ENCODE measurements at regions not wholly inside any gene's neighbourhood (a gene's known extent, or its start where the extent isn't known, plus 50 kb on each side); places are given as distances from the start of the nearest gene placed in this dataset.

GRCh38 chr6:141105481-141105880 lies 1027.2 kb upstream of the GJE1 start:
- H3K4me3 ChIP-seq (ENCODE audit: low read depth, low read length), result no peak overlapping the region
- no peak for DNase-seq (ENCODE audit: low read depth)
- TF ChIP-seq CTCF (IDR thresholded peaks at IDR 0.05; ENCODE audit: low read depth, low read length) (no peak), POLR2A (IDR thresholded peaks at IDR 0.05; ENCODE audit: extremely low read depth, insufficient read length) (no peak), MYC (IDR thresholded peaks at IDR 0.05; ENCODE audit: low read depth, low read length) (no peak)
- TF ChIP-seq, protein P1, sequence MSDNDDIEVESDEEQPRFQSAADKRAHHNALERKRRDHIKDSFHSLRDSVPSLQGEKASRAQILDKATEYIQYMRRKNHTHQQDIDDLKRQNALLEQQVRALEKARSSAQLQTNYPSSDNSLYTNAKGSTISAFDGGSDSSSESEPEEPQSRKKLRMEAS (IDR thresholded peaks at IDR 0.05; ENCODE audit: low read depth, low read length), result no peak

- no peak for DNase-seq (ENCODE audit: low read depth)
- TF ChIP-seq CTCF (IDR thresholded peaks at IDR 0.05; ENCODE audit: low read depth, low read length) (no peak), POLR2A (IDR thresholded peaks at IDR 0.05; ENCODE audit: extremely low read depth, insufficient read length) (no peak), MYC (IDR thresholded peaks at IDR 0.05; ENCODE audit: low read depth, low read length) (no peak)
- TF ChIP-seq, protein P1 (IDR thresholded peaks at IDR 0.05; ENCODE audit: low read depth, low read length), result no peak
- no peak overlapping the region for H3K4me3 ChIP-seq (ENCODE audit: low read depth, low read length)
Observed at GRCh38 chr6:141103246-141103645, 1029.5 kb upstream of the GJE1 start.

- DNase-seq (ENCODE audit: low read depth), result no peak
- TF ChIP-seq POLR2A (IDR thresholded peaks at IDR 0.05; ENCODE audit: extremely low read depth, insufficient read length) (no peak), MYC (IDR thresholded peaks at IDR 0.05; ENCODE audit: low read depth, low read length) (no peak), CTCF (IDR thresholded peaks at IDR 0.05; ENCODE audit: low read depth, low read length) (no peak)
- TF ChIP-seq, protein P1 (IDR thresholded peaks at IDR 0.05; ENCODE audit: low read depth, low read length), result no peak
Observed at GRCh38 chr6:141097471-141097870, 1035.3 kb upstream of the GJE1 start.

GRCh38 chr6:141095308-141095707 lies 1037.4 kb upstream of the GJE1 start:
- DNase-seq (ENCODE audit: low read depth), result no peak
- no peak for TF ChIP-seq POLR2A (IDR thresholded peaks at IDR 0.05; ENCODE audit: extremely low read depth, insufficient read length)
- TF ChIP-seq, protein P1 (IDR thresholded peaks at IDR 0.05; ENCODE audit: low read depth, low read length), result no peak
- TF ChIP-seq CTCF (IDR thresholded peaks at IDR 0.05; ENCODE audit: low read depth, low read length), result no peak
- no peak for TF ChIP-seq MYC (IDR thresholded peaks at IDR 0.05; ENCODE audit: low read depth, low read length)
- H3K4me3 ChIP-seq (ENCODE audit: low read depth, low read length), result no peak overlapping the region

More at GRCh38 chr6:141097471-141097870, 1035.3 kb upstream of the GJE1 start:
- no peak overlapping the region for H3K4me3 ChIP-seq (ENCODE audit: low read depth, low read length)

- H3K4me3 ChIP-seq (ENCODE audit: low read depth, low read length), result no peak overlapping the region
- no peak for TF ChIP-seq CTCF (IDR thresholded peaks at IDR 0.05; ENCODE audit: low read depth, low read length)
- no peak for TF ChIP-seq POLR2A (IDR thresholded peaks at IDR 0.05; ENCODE audit: extremely low read depth, insufficient read length)
- no peak for TF ChIP-seq MYC (IDR thresholded peaks at IDR 0.05; ENCODE audit: low read depth, low read length)
- TF ChIP-seq, protein P1 (IDR thresholded peaks at IDR 0.05; ENCODE audit: low read depth, low read length), result no peak
- no peak for DNase-seq (ENCODE audit: low read depth)
Observed at GRCh38 chr6:141088171-141088570, 1044.6 kb upstream of the GJE1 start.
